ENCODE measurements at regions not wholly inside any gene's neighbourhood (a gene's known extent, or its start where the extent isn't known, plus 50 kb on each side); places are given as distances from the start of the nearest gene placed in this dataset.

GRCh38 chr2:195521589-195521988 lies 135.4 kb upstream of the SLC39A10 start:
- ATAC-seq (ENCODE audit: low read depth) = no peak
- TF ChIP-seq CTCF (IDR thresholded peaks at IDR 0.05) = no peak
- Mint-ChIP-seq H3K27ac (no peak overlapping the region), H3K36me3 (ENCODE audit: low read depth) (no peaks in the 10 kb centered on the region), H3K4me1 (no peaks in the 10 kb centered on the region), H3K4me3 (no peak overlapping the region), H3K9me3 (no peaks in the 10 kb centered on the region), H3K27me3 (no peaks in the 10 kb centered on the region)
- intact Hi-C loops (cut with micrococcal nuclease) = no loop called here
- POLR2A ChIA-PET = interaction anchor here (0.6 kb wide), 1 partner anchor 13 kb away, joined by 4 read pairs; no protein-coding TSS in a partner anchor
- no peak for DNase-seq
- CTCF ChIA-PET = no interaction called here

DNA sequence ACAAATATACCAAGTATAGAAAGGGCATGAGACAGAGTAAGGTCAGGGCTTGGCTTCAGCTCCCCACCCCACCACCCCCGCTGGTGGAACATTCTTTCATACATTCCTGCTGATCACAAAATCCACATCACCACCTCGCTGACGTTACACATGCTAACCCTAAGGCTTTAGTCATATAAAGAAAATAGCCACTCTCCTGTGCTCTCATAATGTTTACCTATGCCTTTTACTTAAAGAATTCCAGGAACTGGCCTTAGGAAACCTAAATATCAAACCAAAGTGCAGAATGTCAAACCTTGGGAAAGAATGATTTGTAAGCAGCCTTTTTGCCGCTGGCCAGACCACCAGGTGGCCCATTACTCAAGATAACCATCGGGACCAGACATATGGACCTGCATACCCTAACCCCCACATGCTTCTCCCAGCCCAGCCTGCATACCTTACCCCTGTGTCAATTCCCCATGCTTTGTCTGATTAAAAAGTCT lies 136.3 kb upstream of the SLC39A10 start:
- intact Hi-C loops (cut with micrococcal nuclease) = no loop called here
- Mint-ChIP-seq H3K4me1 (no peaks in the 10 kb centered on the region), H3K4me3 (no peak overlapping the region), H3K36me3 (ENCODE audit: low read depth) (no peaks in the 10 kb centered on the region), H3K27ac (no peak overlapping the region), H3K27me3 (no peaks in the 10 kb centered on the region), H3K9me3 (no peaks in the 10 kb centered on the region)
- ATAC-seq (ENCODE audit: low read depth) (no peak), DNase-seq (no peak)
- no peak for TF ChIP-seq CTCF (IDR thresholded peaks at IDR 0.05)
- POLR2A ChIA-PET = interaction anchor here (0.6 kb wide), 1 partner anchor 12 kb away, joined by 4 read pairs; no protein-coding TSS in a partner anchor
- CTCF ChIA-PET = no interaction called here

DNA sequence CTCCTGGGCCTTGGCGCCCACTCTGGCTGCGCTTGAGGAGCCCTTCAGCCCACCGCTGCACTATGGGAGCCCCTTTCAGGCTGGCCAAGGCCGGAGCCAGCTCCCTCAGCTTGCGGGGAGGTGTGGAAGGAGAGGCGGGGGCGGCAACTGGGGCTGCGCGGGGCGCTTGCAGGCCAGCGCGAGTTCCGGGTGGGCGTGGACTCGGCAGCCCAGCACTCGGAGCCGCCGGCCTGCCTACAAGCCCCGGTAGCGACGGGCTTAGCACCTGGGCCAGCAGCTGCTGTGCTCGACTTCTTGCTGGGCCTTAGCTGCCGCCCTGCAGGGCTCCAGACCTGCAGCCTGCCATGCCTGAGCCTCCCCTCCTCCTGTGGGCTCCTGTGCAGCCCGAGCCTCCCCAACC lies 141.5 kb upstream of the SLC39A10 start:
- intact Hi-C loops (cut with micrococcal nuclease) = no loop called here
- Mint-ChIP-seq H3K36me3 (ENCODE audit: low read depth) (no peaks in the 10 kb centered on the region), H3K27ac (no peak overlapping the region), H3K9me3 (no peaks in the 10 kb centered on the region), H3K27me3 (no peaks in the 10 kb centered on the region), H3K4me3 (no peak overlapping the region), H3K4me1 (peaks cover 7% of the 10 kb centered on the region)
- no peak for DNase-seq
- ChIA-PET CTCF (interaction anchor here (3.3 kb wide), 1 partner anchor 18 kb away, joined by 10 read pairs; no protein-coding TSS in a partner anchor), POLR2A (no interaction called here)
- no peak for TF ChIP-seq CTCF (IDR thresholded peaks at IDR 0.05)
- ATAC-seq (ENCODE audit: low read depth) = no peak

GRCh38 chr2:195514365-195514764 lies 142.7 kb upstream of the SLC39A10 start:
- Mint-ChIP-seq H3K9me3 (no peaks in the 10 kb centered on the region), H3K27ac (no peak overlapping the region), H3K27me3 (no peaks in the 10 kb centered on the region), H3K36me3 (ENCODE audit: low read depth) (no peaks in the 10 kb centered on the region), H3K4me3 (no peak overlapping the region), H3K4me1 (peaks cover 7% of the 10 kb centered on the region)
- intact Hi-C loops (cut with micrococcal nuclease) = no loop called here
- ATAC-seq (ENCODE audit: low read depth) = no peak
- POLR2A ChIA-PET = no interaction called here
- DNase-seq = no peak
- TF ChIP-seq CTCF (IDR thresholded peaks at IDR 0.05) = no peak
- CTCF ChIA-PET = interaction anchor here (3.3 kb wide), 1 partner anchor 16 kb away, joined by 10 read pairs; no protein-coding TSS in a partner anchor

DNA sequence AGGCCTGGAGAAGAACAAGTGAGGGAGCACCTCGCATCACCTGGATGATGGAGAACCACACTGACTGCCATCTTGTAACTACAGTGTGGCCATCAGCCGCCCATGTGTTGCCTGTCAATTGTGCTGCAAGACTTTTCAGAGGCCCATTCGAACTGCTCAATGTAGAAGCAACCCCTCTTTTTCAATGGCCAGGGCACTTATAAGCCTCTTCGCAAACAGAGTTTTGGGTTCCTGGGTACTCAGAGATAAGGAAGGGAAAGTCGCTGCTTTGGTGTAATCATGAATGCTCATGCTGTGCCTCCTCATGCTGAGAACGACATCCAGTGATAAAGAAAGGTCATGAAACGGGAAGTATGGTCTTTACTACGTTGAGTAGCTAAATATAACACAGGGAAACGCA lies 143.9 kb upstream of the SLC39A10 start:
- DNase-seq = no peak
- no peak for TF ChIP-seq CTCF (IDR thresholded peaks at IDR 0.05)
- no peak overlapping the region for H3K4me3 Mint-ChIP-seq
- no peaks in the 10 kb centered on the region for H3K9me3 Mint-ChIP-seq
- no peak for ATAC-seq (ENCODE audit: low read depth)
- intact Hi-C loops (cut with micrococcal nuclease) = no loop called here
- no peaks in the 10 kb centered on the region for H3K27me3 Mint-ChIP-seq
- no peaks in the 10 kb centered on the region for H3K36me3 Mint-ChIP-seq (ENCODE audit: low read depth)
- no peak overlapping the region for H3K27ac Mint-ChIP-seq
- CTCF ChIA-PET = interaction anchor here (3.3 kb wide), 1 partner anchor 15 kb away, joined by 10 read pairs; no protein-coding TSS in a partner anchor
- POLR2A ChIA-PET = interaction anchor here (0.7 kb wide), 1 partner anchor 145 kb away, joined by 3 read pairs; no protein-coding TSS in a partner anchor
- H3K4me1 Mint-ChIP-seq = peaks cover 10% of the 10 kb centered on the region
